Globus pallidus (tissue), 1 donor: ENCODE measurements at regions not wholly inside any gene's neighbourhood (a gene's known extent, or its start where the extent isn't known, plus 50 kb on each side); places are given as distances from the start of the nearest gene placed in this dataset.

Source experiments
- DNase-seq: peaks from one replicate; pipeline ENCODE4 v3.0.0-alpha.2; 2015; ENCODE audit warnings: low spot score

- DNase-seq: no peak
These were observed 314.5 kb downstream of the TMEM161B start for GRCh38 chr5:87954121-87954520.

- DNase-seq: no peak
These were observed 317.0 kb downstream of the TMEM161B start for GRCh38 chr5:87951661-87952060.

- DNase-seq: peak; percentile 93
These were observed 318.7 kb downstream of the TMEM161B start for GRCh38 chr5:87949676-87950631.

- DNase-seq: no peak
These were observed 320.2 kb downstream of the TMEM161B start for GRCh38 chr5:87948486-87948885.

- DNase-seq: no peak
These were observed 322.4 kb downstream of the TMEM161B start for GRCh38 chr5:87946271-87946670.

- DNase-seq: no peak
These were observed 323.4 kb downstream of the TMEM161B start for GRCh38 chr5:87945286-87945650.

- DNase-seq: peak; percentile 97
These were observed 323.9 kb downstream of the TMEM161B start for GRCh38 chr5:87944553-87945285.

- no peak for DNase-seq
These were observed 327.9 kb downstream of the TMEM161B start for GRCh38 chr5:87940775-87941174.

GRCh38 chr5:87936667-87937066 is 332.0 kb downstream of the TMEM161B start:
- DNase-seq: no peak

- no peak for DNase-seq
These were observed 344.2 kb downstream of the TMEM161B start for GRCh38 chr5:87924436-87924835.

- no peak for DNase-seq
These were observed 352.3 kb downstream of the TMEM161B start for GRCh38 chr5:87916320-87916719.

- no peak for DNase-seq
These were observed 356.2 kb downstream of the TMEM161B start for GRCh38 chr5:87912419-87912818.

GRCh38 chr5:87909382-87909781 is 359.3 kb downstream of the TMEM161B start:
- DNase-seq: no peak

GRCh38 chr5:87906962-87907361 is 361.7 kb downstream of the TMEM161B start:
- DNase-seq: no peak

GRCh38 chr5:87900419-87900818 is 368.2 kb downstream of the TMEM161B start:
- peak; percentile 48 for DNase-seq

- peak; percentile 96 for DNase-seq
These were observed 368.9 kb downstream of the TMEM161B start for GRCh38 chr5:87899721-87900131.

GRCh38 chr5:87899208-87899661 is 369.4 kb downstream of the TMEM161B start:
- peak; percentile 91 for DNase-seq

- peak; percentile 43 for DNase-seq
These were observed 370.1 kb downstream of the TMEM161B start for GRCh38 chr5:87898574-87898973.

- no peak for DNase-seq
These were observed 380.5 kb downstream of the TMEM161B start for GRCh38 chr5:87888139-87888538.

GRCh38 chr5:87887247-87887646 is 381.4 kb downstream of the TMEM161B start:
- DNase-seq: no peak

GRCh38 chr5:87886164-87886563 is 382.5 kb downstream of the TMEM161B start:
- peak; percentile 38 for DNase-seq

- DNase-seq: peak; percentile 37
These were observed 382.9 kb downstream of the TMEM161B start for GRCh38 chr5:87885758-87886157.

GRCh38 chr5:87877495-87877894 is 391.1 kb downstream of the TMEM161B start:
- no peak for DNase-seq
